ENCODE measurements at regions not wholly inside any gene's neighbourhood (a gene's known extent, or its start where the extent isn't known, plus 50 kb on each side); places are given as distances from the start of the nearest gene placed in this dataset.
A peak's percentile ranks its signal among the peaks of the same experiment; 100 is the strongest.

GRCh38 chr14:65187421-65188049 lies 85.2 kb upstream of the MAX start:
- no peak for DNase-seq

GRCh38 chr14:65190312-65190711 lies 88.0 kb upstream of the MAX start:
- DNase-seq: no peak

GRCh38 chr14:65191716-65192115 lies 89.4 kb upstream of the MAX start:
- no peak for DNase-seq

GRCh38 chr14:65192686-65193085 lies 90.4 kb upstream of the MAX start:
- no peak for DNase-seq

- DNase-seq: no peak
Observed at GRCh38 chr14:65193916-65194590, 91.7 kb upstream of the MAX start.

- no peak for DNase-seq
Observed at GRCh38 chr14:65195042-65195719, 92.9 kb upstream of the MAX start.

GRCh38 chr14:65198346-65198745 lies 96.0 kb upstream of the MAX start:
- no peak for DNase-seq

- DNase-seq: no peak
Observed at GRCh38 chr14:65200454-65200853, 98.1 kb upstream of the MAX start.

GRCh38 chr14:65203574-65203973 lies 101.3 kb upstream of the MAX start:
- DNase-seq: no peak

GRCh38 chr14:65204056-65204455 lies 101.7 kb upstream of the MAX start:
- DNase-seq: no peak

- DNase-seq: no peak
Observed at GRCh38 chr14:65206078-65206447, 103.7 kb upstream of the MAX start.

- no peak for DNase-seq
Observed at GRCh38 chr14:65206448-65207096, 104.3 kb upstream of the MAX start.

- no peak for DNase-seq
Observed at GRCh38 chr14:65208548-65208947, 106.2 kb upstream of the MAX start.

- DNase-seq: no peak
Observed at GRCh38 chr14:65210118-65210821, 108.0 kb upstream of the MAX start.

- no peak for DNase-seq
Observed at GRCh38 chr14:65210822-65211182, 108.5 kb upstream of the MAX start.

- DNase-seq: no peak
Observed at GRCh38 chr14:65211341-65211987, 109.1 kb upstream of the MAX start.

GRCh38 chr14:65213316-65213715 lies 111.0 kb upstream of the MAX start:
- DNase-seq: no peak

GRCh38 chr14:65214741-65215140 lies 112.4 kb upstream of the MAX start:
- no peak for DNase-seq

GRCh38 chr14:65219353-65219752 lies 117.0 kb upstream of the MAX start:
- no peak for DNase-seq

- DNase-seq: peak; percentile 47 to 57
Observed at GRCh38 chr14:65222440-65222858, 120.1 kb upstream of the MAX start.

- DNase-seq: no peak
Observed at GRCh38 chr14:65223636-65224035, 121.3 kb upstream of the MAX start.

- DNase-seq: no peak
Observed at GRCh38 chr14:65224799-65225198, 122.5 kb upstream of the MAX start.

Data from stimulated activated CD4-positive, alpha-beta T cell treated with anti-CD3 and anti-CD28 coated beads, Interleukin-2, amount 100 ng/mL, for 48 hours (primary cell).